SU-DHL-6 (cell line): ENCODE measurements at regions not wholly inside any gene's neighbourhood (a gene's known extent, or its start where the extent isn't known, plus 50 kb on each side); places are given as distances from the start of the nearest gene placed in this dataset.

Experiments used
- H2AFZ ChIP-seq: fragments of 200-600 bp; sonication (generic); 2 replicates; pipeline ENCODE4 v1.6.1; 2014; ENCODE audit warnings: low read depth, mild to moderate bottlenecking, moderate library complexity, mixed read lengths, antibody characterized with exemption, low read length; ENCODE audit not compliant: severe bottlenecking
- H3F3A ChIP-seq: fragments of 200-600 bp; shearing (Covaris generic); 2 replicates; pipeline ENCODE4 v1.6.0; 2016; ENCODE audit warnings: antibody characterized with exemption, mild to moderate bottlenecking; ENCODE audit not compliant: insufficient read depth
- H3K27ac ChIP-seq: fragments of 200-600 bp; sonication (generic); 2 replicates; pipeline ENCODE4 v1.5.1; 2016; ENCODE audit warnings: low read depth, mild to moderate bottlenecking, low read length, moderate library complexity, mixed read lengths
- H3K27me3 ChIP-seq: fragments of 200-600 bp; sonication (generic), shearing (Covaris generic); 2 replicates; pipeline ENCODE4 v1.6.0; 2014; ENCODE audit warnings: mild to moderate bottlenecking, low read length
- H3K36me3 ChIP-seq: fragments of 200-600 bp; sonication (generic); 2 replicates; pipeline ENCODE4 v1.6.1; 2014; ENCODE audit warnings: mild to moderate bottlenecking, low read length, mixed read lengths
- H3K4me2 ChIP-seq: fragments of 300-600, 200-600 bp; shearing (Covaris generic), sonication (generic); 2 replicates; pipeline ENCODE4 v1.6.0; 2014; ENCODE audit warnings: low read length, low read depth, mild to moderate bottlenecking; ENCODE audit not compliant: poor library complexity, severe bottlenecking
- H3K4me3 ChIP-seq: fragments of 200-600 bp; sonication (generic); 2 replicates; pipeline ENCODE4 v1.5.1; 2014; ENCODE audit warnings: antibody characterized with exemption, low read length, mild to moderate bottlenecking, mixed read lengths; ENCODE audit not compliant: insufficient read depth, poor library complexity, severe bottlenecking
- H3K79me2 ChIP-seq: fragments of 200-600 bp; sonication (generic); 2 replicates; pipeline ENCODE4 v1.6.1; 2014; ENCODE audit warnings: mild to moderate bottlenecking, low read length, moderate library complexity; ENCODE audit not compliant: insufficient read depth
- H3K9ac ChIP-seq: fragments of 200-600 bp; sonication (generic); 2 replicates; pipeline ENCODE4 v1.7.0; 2014; ENCODE audit warnings: mild to moderate bottlenecking, low read length
- H3K9me2 ChIP-seq: fragments of 200-600 bp; sonication (generic); replicated peaks from 2 replicates; pipeline ENCODE4 v1.6.1; 2014; ENCODE audit warnings: low read length; ENCODE audit not compliant: insufficient read depth
- H3K9me3 ChIP-seq: fragments of 200-600 bp; sonication (generic); 2 replicates; pipeline ENCODE4 v1.6.1; 2014; ENCODE audit warnings: low read length, mixed read lengths; ENCODE audit not compliant: insufficient read depth
- H4K20me1 ChIP-seq: fragments of 200-600 bp; sonication (generic); 2 replicates; pipeline ENCODE4 v1.6.1; 2014; ENCODE audit warnings: low read depth, mild to moderate bottlenecking, antibody characterized with exemption, low read length, moderate library complexity, mixed read lengths
- EZH2phosphoT487 ChIP-seq: fragments of 200-600 bp; sonication (generic), shearing (Covaris generic); conservative IDR thresholded peaks from 2 replicates; pipeline ENCODE4 v1.6.1; 2018; ENCODE audit warnings: mild to moderate bottlenecking, antibody characterized with exemption, low read length, moderate library complexity, mixed read lengths
- TF ChIP-seq, protein P1 (sequence below): fragments of 200-600 bp; sonication (generic); IDR thresholded peaks from one replicate; pipeline ENCODE4 v1.5.1; 2017; ENCODE audit warnings: antibody characterized with exemption, mild to moderate bottlenecking, low read length, moderate library complexity; ENCODE audit not compliant: insufficient read depth, poor library complexity, severe bottlenecking

DNA sequence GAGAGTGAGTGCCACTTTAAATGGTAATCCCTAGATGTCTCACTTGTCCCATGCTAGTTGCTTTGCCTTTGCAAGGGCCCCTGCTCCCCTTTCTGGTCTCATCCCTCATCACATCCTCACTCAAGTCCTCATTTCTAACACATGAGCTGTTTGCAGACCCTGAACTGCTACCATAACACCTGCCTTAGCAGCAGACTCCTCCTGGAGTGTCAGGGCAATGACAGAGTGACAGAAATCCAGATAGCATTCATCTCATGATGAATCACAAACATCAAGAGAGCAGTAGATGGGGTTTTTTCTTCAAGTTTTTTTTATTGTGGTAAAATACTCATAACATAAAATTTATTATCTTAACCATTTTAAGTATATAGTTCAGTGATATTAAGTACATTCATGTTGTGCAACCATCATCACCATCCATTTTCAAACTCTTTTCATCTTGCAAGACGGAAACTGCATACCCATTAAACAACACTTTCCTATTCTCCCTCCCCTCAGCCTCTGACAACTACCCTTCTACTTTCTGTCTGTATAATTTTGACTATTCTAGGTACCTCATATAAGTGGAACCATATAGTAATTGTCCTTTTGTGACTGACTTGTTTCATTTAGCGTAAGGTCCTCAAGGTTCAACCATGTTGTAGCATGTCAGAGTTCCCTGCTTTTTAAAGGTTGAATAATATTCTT is 133.2 kb upstream of the RPS6KA3 start:
- no peaks in the 10 kb centered on the region for H3K9me2 ChIP-seq
- H3F3A ChIP-seq = no peaks in the 10 kb centered on the region
- H3K9me3 ChIP-seq = no peaks in the 10 kb centered on the region
- H2AFZ ChIP-seq = no peak overlapping the region
- H4K20me1 ChIP-seq = no peaks in the 10 kb centered on the region
- H3K27me3 ChIP-seq = no peaks in the 10 kb centered on the region
- no peaks in the 10 kb centered on the region for H3K36me3 ChIP-seq
- no peak overlapping the region for H3K4me3 ChIP-seq
- H3K4me2 ChIP-seq = no peak overlapping the region
- H3K9ac ChIP-seq = no peak overlapping the region
- no peaks in the 10 kb centered on the region for H3K79me2 ChIP-seq
- no peak overlapping the region for H3K27ac ChIP-seq
- TF ChIP-seq, protein P1, sequence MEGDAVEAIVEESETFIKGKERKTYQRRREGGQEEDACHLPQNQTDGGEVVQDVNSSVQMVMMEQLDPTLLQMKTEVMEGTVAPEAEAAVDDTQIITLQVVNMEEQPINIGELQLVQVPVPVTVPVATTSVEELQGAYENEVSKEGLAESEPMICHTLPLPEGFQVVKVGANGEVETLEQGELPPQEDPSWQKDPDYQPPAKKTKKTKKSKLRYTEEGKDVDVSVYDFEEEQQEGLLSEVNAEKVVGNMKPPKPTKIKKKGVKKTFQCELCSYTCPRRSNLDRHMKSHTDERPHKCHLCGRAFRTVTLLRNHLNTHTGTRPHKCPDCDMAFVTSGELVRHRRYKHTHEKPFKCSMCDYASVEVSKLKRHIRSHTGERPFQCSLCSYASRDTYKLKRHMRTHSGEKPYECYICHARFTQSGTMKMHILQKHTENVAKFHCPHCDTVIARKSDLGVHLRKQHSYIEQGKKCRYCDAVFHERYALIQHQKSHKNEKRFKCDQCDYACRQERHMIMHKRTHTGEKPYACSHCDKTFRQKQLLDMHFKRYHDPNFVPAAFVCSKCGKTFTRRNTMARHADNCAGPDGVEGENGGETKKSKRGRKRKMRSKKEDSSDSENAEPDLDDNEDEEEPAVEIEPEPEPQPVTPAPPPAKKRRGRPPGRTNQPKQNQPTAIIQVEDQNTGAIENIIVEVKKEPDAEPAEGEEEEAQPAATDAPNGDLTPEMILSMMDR = no peak
- no peak for TF ChIP-seq EZH2phosphoT487

GRCh38 chrX:20397587-20397986 is 130.9 kb upstream of the RPS6KA3 start:
- Histone ChIP-seq H3F3A (no peaks in the 10 kb centered on the region), H3K4me3 (no peak overlapping the region), H3K27me3 (no peaks in the 10 kb centered on the region), H3K27ac (no peak overlapping the region), H3K9me2 (no peaks in the 10 kb centered on the region), H2AFZ (no peak overlapping the region), H3K9ac (no peak overlapping the region), H3K36me3 (no peaks in the 10 kb centered on the region), H3K79me2 (no peaks in the 10 kb centered on the region), H3K9me3 (no peaks in the 10 kb centered on the region), H3K4me2 (no peak overlapping the region), H4K20me1 (no peaks in the 10 kb centered on the region)
- TF ChIP-seq, protein P1 = no peak
- TF ChIP-seq EZH2phosphoT487 = no peak

- Histone ChIP-seq H3K36me3 (no peaks in the 10 kb centered on the region), H3K79me2 (no peaks in the 10 kb centered on the region), H2AFZ (no peak overlapping the region), H3K27ac (no peak overlapping the region), H3K4me2 (no peak overlapping the region), H3K27me3 (no peaks in the 10 kb centered on the region), H3K9ac (no peak overlapping the region), H4K20me1 (no peaks in the 10 kb centered on the region), H3K9me2 (no peaks in the 10 kb centered on the region), H3K9me3 (no peaks in the 10 kb centered on the region), H3K4me3 (no peak overlapping the region), H3F3A (no peaks in the 10 kb centered on the region)
- no peak for TF ChIP-seq EZH2phosphoT487
- TF ChIP-seq, protein P1 = no peak
Observed at GRCh38 chrX:20394451-20394850, 127.7 kb upstream of the RPS6KA3 start.
